ENCODE measurements at regions not wholly inside any gene's neighbourhood (a gene's known extent, or its start where the extent isn't known, plus 50 kb on each side); places are given as distances from the start of the nearest gene placed in this dataset.

- H3K27me3 Mint-ChIP-seq = peaks cover 50% of the 10 kb centered on the region
Measured at GRCh38 chr9:93861736-93862358, 93.3 kb downstream of the BARX1 start.

GRCh38 chr9:93860694-93861658 lies 94.2 kb downstream of the BARX1 start:
- no peak overlapping the region for H3K4me3 Mint-ChIP-seq
- POLR2A ChIA-PET = no interaction called here
- no peak for TF ChIP-seq CTCF (IDR thresholded peaks at IDR 0.05)
- H3K4me1 Mint-ChIP-seq (ENCODE audit: low read depth) = no peaks in the 10 kb centered on the region
- no peak overlapping the region for H3K27ac Mint-ChIP-seq
- H3K27me3 Mint-ChIP-seq = peaks cover 56% of the 10 kb centered on the region
- no peak for DNase-seq
- no peaks in the 10 kb centered on the region for H3K36me3 Mint-ChIP-seq (ENCODE audit: low read depth)
- intact Hi-C loops (cut with micrococcal nuclease) = no loop called here
- H3K9me3 Mint-ChIP-seq = no peaks in the 10 kb centered on the region
- ATAC-seq = no peak
- CTCF ChIA-PET = interaction anchor here (0.9 kb wide), 2 partner anchors 35 to 88 kb away, joined by 3 read pairs; no protein-coding TSS in a partner anchor

More at GRCh38 chr9:93861736-93862358, 93.3 kb downstream of the BARX1 start:
- CTCF ChIA-PET = no interaction called here
- POLR2A ChIA-PET = no interaction called here
- no peak for TF ChIP-seq CTCF (IDR thresholded peaks at IDR 0.05)
- H3K4me3 Mint-ChIP-seq = no peak overlapping the region
- DNase-seq (no peak), ATAC-seq (no peak)
- no peaks in the 10 kb centered on the region for H3K36me3 Mint-ChIP-seq (ENCODE audit: low read depth)
- H3K9me3 Mint-ChIP-seq = no peaks in the 10 kb centered on the region
- intact Hi-C loops (cut with micrococcal nuclease) = no loop called here
- H3K4me1 Mint-ChIP-seq (ENCODE audit: low read depth) = no peaks in the 10 kb centered on the region
- H3K27ac Mint-ChIP-seq = no peak overlapping the region

DNA sequence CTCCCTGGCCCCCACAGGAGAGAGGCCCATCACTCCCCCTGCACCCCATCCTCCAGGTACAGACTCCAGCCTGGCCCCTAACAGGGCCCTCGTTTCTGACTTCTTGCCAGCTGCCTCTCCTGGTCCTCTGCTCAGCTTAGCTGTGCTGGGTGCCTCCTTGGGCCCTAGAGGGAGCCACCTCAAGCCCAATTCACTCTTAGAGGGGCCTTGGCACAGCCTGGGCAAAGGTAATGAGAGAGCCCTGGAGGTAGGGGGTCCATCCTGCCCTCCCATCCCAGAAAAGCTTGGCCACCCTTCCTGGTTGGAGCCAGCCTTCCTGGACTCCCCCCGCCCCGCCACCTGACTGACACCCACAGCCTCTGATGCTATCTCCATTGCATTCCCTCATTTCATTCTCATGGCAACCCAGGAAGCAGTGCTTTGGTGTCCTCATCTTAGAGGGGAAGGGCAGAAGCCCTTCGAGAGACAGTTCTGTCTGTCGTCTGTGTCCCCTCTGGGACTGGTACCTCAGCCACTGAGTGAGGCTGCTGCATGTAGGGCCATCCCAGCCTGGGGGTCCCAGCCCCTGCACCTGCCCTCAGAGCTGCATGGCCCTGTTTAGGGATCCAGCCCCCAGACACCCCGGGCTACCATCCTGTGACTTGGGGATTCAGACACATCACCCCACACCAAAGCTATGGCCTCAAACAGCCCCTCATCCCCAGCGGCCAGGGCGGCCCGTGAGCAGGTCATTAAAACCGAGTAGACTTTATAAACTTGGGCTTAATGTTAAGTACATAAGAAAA lies 95.5 kb downstream of the BARX1 start:
- POLR2A ChIA-PET = no interaction called here
- intact Hi-C loops (cut with micrococcal nuclease) = no loop called here
- H3K4me3 Mint-ChIP-seq = no peak overlapping the region
- no peaks in the 10 kb centered on the region for H3K36me3 Mint-ChIP-seq (ENCODE audit: low read depth)
- CTCF ChIA-PET = interaction anchor here (0.9 to 1.6 kb wide), 3 partner anchors 34 to 103 kb away, joined by 3 read pairs; no protein-coding TSS in a partner anchor
- no peaks in the 10 kb centered on the region for H3K4me1 Mint-ChIP-seq (ENCODE audit: low read depth)
- H3K27ac Mint-ChIP-seq = no peak overlapping the region
- peaks cover 56% of the 10 kb centered on the region for H3K27me3 Mint-ChIP-seq
- no peak for DNase-seq
- no peak for TF ChIP-seq CTCF (IDR thresholded peaks at IDR 0.05)
- ATAC-seq = peak; percentile 37
- no peaks in the 10 kb centered on the region for H3K9me3 Mint-ChIP-seq

- Mint-ChIP-seq H3K4me3 (no peak overlapping the region), H3K27me3 (peaks cover 60% of the 10 kb centered on the region), H3K27ac (no peak overlapping the region), H3K36me3 (ENCODE audit: low read depth) (no peaks in the 10 kb centered on the region), H3K4me1 (ENCODE audit: low read depth) (no peaks in the 10 kb centered on the region), H3K9me3 (peaks cover 3% of the 10 kb centered on the region)
- CTCF ChIA-PET = no interaction called here
- intact Hi-C loops (cut with micrococcal nuclease) = no loop called here
- POLR2A ChIA-PET = no interaction called here
- TF ChIP-seq CTCF (IDR thresholded peaks at IDR 0.05) = no peak
- ATAC-seq (no peak), DNase-seq (no peak)
Measured at GRCh38 chr9:93857528-93857927, 97.6 kb downstream of the BARX1 start.
